NOMO-1 treated with DMSO at 0.1 percent for 48 hours (cell line): ENCODE measurements at regions not wholly inside any gene's neighbourhood (a gene's known extent, or its start where the extent isn't known, plus 50 kb on each side); places are given as distances from the start of the nearest gene placed in this dataset.
A peak's percentile ranks its signal among the peaks of the same experiment; 100 is the strongest.
"Not testable (repeated sequence)": the region's sequence is repeated elsewhere in the genome, so short reads cannot be mapped to it uniquely, and the experiment has no call there.

Experiments used
- DNase-seq: peaks from one replicate; lab custom pipeline; 2025; ENCODE audit not compliant: unreplicated experiment; lab: John Stamatoyannopoulos, UW

GRCh38 chr4:136007991-136008390 is 1524.3 kb downstream of the PCDH18 start:
- no peak for DNase-seq

GRCh38 chr4:136002316-136002715 is 1530.0 kb downstream of the PCDH18 start:
- DNase-seq, result no peak

DNA sequence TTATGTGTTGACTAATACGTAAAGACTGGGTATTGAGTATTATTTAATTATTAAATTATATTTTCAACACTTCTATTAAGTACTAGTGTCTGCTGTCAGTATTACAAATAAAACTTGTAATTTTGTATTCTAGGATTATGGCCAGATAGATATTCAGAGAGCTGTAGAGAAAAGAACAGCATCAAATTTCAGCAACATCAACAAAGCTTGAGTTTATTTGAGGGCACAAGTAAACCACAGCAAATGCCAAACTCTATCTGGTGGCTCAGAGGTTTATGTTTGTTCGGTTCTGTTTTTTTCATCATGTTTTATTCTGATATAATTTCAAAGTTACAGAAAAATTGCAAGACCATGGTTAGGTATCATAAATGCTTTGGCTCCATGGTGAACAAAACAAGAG is 1530.5 kb downstream of the PCDH18 start:
- DNase-seq, result no peak

DNA sequence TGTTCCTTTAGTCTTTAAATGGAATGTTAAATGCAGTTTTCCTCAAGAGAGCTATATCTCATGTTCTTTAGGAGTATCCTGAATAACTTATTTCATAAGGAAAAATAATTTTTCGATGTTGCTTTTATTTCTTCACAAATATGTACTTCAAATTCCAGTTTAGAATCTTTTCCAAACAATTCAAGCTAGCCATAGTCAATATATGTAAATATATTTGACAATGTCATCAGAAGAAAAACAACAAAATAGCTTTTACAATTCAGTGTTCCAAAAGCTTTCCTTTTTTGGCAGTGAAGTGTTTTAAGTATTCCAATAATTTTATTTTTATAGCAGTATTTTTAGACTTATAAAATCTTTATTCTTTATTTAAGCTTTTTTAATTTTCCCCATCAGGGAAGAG is 1532.0 kb downstream of the PCDH18 start:
- no peak for DNase-seq

GRCh38 chr4:135994360-135994759 is 1537.9 kb downstream of the PCDH18 start:
- no peak for DNase-seq

- no peak for DNase-seq
Measured at GRCh38 chr4:135976860-135977259, 1555.4 kb downstream of the PCDH18 start.

- peak; percentile 41 for DNase-seq
Measured at GRCh38 chr4:135966936-135967335, 1565.4 kb downstream of the PCDH18 start.

DNA sequence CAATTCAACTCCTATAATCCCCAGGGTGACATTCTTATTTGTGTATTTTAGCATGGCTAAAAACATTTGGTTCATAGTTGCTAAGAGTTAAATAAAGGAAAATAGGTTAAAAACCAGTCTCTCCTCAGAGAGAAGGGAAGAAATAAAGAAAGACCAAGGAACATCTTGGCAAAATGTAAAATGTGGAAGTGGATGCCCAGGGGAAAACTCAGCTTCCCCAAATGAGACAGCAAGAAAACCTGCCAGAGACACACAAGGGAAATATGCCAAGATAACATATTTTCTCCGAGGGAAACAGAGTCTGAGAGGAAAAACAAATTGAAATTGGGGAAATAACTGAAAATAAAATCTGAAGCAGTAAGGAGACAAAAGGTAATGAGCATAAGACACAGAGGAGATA is 1569.3 kb downstream of the PCDH18 start:
- DNase-seq, result no peak

DNA sequence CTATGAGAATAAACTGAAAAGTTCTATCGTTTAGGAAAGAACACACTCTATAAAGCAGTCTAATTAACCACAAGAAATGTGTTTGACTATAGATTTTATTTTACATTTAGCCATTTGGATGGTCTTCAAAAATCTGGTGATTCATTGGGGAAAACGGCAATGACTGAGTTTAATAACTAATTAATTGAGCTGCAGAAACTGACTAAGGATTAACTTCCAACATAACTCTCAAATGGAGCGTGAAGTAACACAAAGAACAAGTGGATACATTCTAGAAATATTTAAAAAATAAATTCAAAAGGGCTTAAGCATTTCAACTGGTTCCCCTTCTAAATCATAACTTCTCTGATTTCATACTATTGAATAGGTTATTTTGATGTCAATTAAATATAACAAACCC is 1582.4 kb downstream of the PCDH18 start:
- no peak for DNase-seq

GRCh38 chr4:135948797-135949196 is 1583.5 kb downstream of the PCDH18 start:
- no peak for DNase-seq

DNA sequence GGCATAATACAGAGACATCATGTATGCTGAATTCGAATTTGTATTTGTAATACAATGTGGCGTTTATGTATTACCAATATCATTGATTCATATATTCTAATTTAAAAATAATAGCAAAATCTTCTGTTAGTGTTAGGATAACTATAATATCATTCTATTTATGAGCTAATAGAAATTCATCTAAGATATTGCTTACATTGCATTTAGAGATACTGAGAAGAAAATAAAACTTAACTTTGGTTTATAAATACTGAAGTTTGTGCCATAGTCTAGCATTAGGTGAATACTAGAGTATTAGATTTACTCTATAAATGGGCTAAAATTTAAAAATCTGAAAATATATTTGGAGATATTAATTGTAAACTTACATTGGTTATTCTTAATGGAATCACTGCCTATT is 1590.6 kb downstream of the PCDH18 start:
- no peak for DNase-seq

DNA sequence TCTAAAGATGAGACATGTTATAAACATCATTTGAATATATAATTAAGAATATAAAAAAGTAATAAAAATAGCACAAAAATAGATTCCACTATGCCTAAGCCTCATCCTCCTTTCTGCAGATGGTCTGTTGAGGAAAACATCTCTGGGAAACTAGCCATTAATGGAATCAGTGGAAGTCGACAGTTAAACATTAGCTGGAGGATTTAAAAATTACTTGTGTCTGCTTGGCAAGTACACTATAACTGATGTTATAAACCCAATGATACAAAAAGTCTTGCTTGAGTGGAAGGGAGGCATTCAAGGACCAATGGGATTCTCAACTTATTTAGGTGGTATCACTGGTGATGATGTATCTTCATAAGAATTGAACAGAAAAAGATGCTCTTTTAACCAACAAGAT is 1598.3 kb downstream of the PCDH18 start:
- no peak for DNase-seq

DNA sequence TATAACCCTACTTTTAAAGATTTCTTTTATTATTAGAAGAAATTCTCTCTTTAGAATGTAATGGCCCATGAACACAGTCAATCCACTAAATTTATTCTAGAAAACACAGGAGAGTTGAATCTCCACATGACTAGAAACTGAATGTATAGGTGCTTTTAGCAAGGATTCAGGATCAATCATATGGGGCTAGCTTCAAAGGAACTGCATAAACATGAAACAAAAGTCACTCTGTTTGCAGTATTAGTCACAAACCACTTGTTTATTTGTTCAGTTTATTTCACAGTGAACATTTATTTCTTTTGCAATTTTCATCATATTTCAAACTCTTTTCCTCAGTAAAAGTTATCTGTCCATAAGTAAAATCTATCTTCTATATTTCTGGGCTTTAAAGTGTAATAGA is 1604.6 kb downstream of the PCDH18 start:
- DNase-seq, result no peak

- no peak for DNase-seq
Measured at GRCh38 chr4:135921081-135921480, 1611.2 kb downstream of the PCDH18 start.

DNA sequence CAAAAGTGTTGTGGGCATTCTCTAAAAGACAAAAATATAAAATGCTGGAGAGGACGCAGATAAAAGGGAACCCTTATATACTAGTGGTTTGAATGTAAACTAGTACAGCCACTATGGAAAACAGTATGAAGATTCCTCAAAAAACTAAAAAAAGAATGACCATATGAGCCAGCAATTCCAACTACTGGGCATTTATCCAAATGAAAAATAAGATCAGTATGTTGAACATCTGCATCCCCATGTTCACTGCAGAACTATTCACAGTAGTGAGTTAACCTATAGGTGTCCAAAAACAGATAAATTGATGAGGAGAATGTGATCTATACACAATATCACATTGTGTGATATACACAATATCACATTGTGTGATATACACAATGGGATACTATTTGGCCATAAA is 1615.3 kb downstream of the PCDH18 start:
- DNase-seq, result no peak

GRCh38 chr4:135900956-135901355 is 1631.3 kb downstream of the PCDH18 start:
- DNase-seq, result no peak

- DNase-seq, result not testable (repeated sequence)
Measured at GRCh38 chr4:135864304-135864703, 1662.7 kb upstream of the PABPC4L start.

DNA sequence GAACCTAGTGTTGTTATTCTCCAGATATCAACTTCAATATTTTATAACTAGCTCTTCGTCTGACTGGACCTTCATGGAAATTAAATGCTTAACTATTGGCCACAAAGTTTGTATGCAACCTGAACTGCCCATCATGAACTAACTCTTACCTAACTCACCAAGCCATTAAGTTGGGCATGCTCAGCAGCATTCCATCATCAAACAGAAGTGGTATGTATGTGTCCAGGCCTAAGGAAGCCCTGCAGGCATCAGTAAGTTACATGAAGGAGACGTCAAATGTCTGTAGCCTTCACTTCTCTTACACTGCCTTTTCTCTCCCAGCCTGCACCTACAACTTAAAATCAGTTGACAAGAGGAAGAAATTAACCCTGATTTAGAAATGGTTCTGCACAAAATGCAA is 1639.2 kb upstream of the PABPC4L start:
- DNase-seq, result no peak

DNA sequence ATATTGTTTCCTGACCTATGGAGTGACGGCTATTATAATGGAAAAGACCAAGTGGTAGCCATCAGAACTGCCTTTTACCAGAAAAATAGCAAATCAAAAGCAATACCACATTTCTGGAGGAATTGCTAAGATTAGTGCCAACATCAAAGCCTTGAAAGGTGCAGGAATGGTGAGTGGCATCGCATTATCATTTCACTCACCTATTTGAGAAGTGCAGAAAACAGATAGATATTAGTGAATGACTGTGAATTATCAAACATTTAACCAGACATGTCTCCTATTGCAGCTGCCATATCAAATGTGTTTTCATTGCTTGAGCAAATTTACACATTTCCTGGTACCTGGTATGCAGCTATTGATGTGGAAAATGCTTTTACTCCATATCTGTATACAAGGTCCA is 1638.1 kb upstream of the PABPC4L start:
- no peak for DNase-seq

DNA sequence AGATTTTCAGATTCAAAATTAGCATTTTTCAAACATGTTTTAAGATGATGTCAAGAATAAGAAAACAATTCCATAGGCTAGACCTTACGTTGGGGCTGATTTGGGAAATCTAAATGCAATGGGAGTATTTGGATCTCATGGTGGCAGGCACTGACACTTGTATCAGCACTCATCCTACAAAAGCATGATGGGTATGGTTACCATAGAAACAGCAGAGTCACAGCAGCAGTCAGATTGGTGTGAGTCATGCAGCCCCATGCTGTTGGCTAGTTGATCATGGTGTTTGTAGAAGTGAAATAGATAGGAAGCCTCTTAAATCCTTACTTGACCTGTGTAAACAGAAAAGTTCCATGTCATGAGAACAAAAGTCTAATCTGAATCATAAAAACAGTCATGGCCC is 1637.3 kb upstream of the PABPC4L start:
- no peak for DNase-seq

- no peak for DNase-seq
Measured at GRCh38 chr4:135834471-135834870, 1632.9 kb upstream of the PABPC4L start.

DNA sequence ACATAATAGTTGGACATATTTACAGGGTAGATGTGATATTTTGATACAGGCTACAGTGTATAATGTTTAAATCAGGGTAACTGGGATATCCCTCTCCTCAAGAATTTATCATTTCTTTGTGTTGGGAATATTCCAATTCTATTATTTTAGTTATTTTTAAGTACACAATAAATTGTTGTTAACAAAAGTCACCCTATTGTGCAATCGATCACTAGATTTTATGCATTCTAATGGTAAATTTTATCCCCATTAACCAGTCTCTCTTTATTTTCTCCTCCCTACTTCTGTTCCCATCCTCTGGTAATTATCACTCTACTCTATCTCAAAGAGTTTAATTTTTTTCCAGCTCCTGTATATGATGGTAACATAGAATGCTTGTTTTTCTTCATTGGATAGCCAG is 1631.9 kb upstream of the PABPC4L start:
- no peak for DNase-seq

- DNase-seq, result no peak
Measured at GRCh38 chr4:135824759-135825296, 1623.2 kb upstream of the PABPC4L start.

- DNase-seq, result no peak
Measured at GRCh38 chr4:135804785-135805184, 1603.2 kb upstream of the PABPC4L start.
